ENCODE measurements at regions not wholly inside any gene's neighbourhood (a gene's known extent, or its start where the extent isn't known, plus 50 kb on each side); places are given as distances from the start of the nearest gene placed in this dataset.

GRCh38 chr5:125390326-125390725, 643.9 kb upstream of the ZNF608 start:
- no peak for TF ChIP-seq CTCF (conservative IDR thresholded peaks at IDR 0.05; ENCODE audit: low read length)
- no peak for TF ChIP-seq EZH2phosphoT487 (IDR thresholded peaks at IDR 0.05; ENCODE audit: borderline replicate concordance, low read depth, low read length)
